GM12873 (cell line): ENCODE measurements at regions not wholly inside any gene's neighbourhood (a gene's known extent, or its start where the extent isn't known, plus 50 kb on each side); places are given as distances from the start of the nearest gene placed in this dataset.

Experiments
- TF ChIP-seq, protein P1 (sequence below): IDR thresholded peaks from 2 replicates; pipeline ENCODE4 v1.5.1; 2012; ENCODE audit warnings: low read depth, mild to moderate bottlenecking, moderate library complexity, low read length, control low read depth; ENCODE audit not compliant: insufficient read depth; ENCODE audit errors: missing control alignments

DNA sequence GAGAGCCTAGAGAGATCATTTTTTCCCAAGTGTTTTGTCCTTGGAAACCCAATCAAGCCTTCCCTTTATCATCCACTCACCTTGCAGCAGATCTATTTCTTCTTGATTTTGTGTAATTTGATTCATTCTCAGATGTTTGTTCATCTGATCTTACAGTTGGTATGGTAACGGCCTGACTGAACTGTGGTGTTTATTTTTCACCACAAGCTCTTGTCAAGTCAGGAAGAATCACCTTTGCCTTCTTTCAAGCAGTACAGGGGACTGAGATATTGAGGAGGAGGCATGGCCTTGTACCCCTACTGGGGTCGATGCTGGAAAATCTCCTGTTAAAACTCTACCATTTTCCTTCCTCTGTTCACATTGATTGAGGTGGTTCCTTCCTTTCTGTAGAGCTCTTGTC is 361.4 kb upstream of the CFAP20DC start:
- TF ChIP-seq, protein P1, sequence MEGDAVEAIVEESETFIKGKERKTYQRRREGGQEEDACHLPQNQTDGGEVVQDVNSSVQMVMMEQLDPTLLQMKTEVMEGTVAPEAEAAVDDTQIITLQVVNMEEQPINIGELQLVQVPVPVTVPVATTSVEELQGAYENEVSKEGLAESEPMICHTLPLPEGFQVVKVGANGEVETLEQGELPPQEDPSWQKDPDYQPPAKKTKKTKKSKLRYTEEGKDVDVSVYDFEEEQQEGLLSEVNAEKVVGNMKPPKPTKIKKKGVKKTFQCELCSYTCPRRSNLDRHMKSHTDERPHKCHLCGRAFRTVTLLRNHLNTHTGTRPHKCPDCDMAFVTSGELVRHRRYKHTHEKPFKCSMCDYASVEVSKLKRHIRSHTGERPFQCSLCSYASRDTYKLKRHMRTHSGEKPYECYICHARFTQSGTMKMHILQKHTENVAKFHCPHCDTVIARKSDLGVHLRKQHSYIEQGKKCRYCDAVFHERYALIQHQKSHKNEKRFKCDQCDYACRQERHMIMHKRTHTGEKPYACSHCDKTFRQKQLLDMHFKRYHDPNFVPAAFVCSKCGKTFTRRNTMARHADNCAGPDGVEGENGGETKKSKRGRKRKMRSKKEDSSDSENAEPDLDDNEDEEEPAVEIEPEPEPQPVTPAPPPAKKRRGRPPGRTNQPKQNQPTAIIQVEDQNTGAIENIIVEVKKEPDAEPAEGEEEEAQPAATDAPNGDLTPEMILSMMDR = no peak

DNA sequence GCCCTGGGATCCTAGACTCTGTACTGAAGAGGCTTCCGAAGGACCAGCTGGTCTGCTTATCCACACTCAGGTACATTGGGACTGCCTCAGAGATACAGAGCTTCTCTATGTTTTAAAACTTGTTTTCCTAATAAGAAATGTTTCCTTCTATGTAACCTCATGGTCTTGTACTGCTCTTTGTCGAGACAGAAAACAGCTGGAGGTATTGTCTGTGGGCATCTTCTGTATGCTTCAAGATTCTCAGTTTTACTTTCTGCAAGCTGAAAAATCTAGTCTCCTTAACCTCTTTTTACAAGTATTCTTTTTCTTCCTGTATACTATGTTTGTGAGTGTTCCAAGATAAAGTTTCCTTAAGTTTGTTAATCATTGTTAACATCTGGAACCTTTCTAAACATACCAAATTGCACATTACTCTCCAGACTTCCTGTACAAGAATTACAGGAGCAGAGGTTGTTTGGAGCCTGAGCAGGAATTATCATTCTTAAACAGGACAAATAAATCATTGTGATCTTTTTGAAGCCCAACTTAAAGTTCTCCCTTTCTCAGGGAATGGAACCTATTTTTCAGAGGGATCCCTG is 358.3 kb upstream of the CFAP20DC start:
- TF ChIP-seq, protein P1 = no peak

DNA sequence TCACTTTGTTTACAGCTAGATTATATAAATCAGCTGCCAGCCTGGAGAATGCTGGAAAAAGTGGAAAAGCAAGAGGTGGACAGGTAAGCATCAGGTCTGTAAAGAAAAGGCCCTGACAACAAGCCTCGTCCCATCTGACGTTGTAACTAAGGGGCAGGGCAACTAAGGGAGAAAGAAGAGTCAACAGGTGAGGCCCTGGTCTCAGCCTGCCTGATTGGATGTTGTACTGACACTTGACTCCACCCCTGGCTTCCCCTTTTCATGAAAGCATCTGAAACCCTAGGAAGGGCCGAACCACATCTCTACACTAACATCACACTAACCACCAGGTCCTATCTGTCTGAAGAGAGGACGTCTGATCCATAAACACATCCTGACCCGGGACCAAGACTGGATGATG is 357.6 kb upstream of the CFAP20DC start:
- TF ChIP-seq, protein P1 = no peak

DNA sequence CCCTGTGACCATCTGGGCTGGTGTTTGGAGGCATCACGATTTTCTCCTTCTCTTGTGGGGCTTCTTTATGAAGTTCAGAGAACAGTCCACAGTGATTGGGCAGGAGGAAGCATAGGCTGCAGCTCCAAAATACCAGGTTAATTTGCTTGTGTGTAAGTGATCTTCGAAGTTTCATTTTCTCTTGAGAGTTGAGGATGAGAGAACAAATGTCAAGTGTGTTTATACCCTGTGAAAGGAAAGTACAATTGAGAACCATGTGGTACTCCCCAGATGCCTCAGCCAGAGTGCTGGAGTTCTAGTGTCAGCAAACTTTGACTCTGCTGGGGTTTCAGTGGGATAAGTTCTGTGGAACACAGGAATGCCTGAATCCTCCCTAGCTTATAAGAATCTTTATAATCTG is 357.1 kb upstream of the CFAP20DC start:
- TF ChIP-seq, protein P1 = no peak

DNA sequence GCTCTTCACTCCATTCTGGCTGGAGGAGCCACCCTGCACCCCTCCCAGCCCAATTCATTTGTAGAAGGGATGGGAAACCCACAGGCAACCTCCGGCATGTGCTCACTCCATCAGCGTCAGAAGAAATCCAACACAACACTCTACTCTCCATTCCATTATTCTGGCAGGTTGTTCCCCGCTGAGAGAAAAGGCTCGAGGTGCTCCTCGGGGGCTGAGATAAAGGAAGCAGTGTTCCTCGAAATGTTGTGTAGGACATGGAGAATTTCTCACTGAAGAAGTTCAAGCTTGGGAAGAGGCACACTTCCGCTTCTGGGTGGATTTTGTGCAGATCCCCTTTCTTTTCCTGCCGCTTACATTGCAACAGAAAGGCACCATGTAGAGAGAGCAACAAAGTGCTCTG is 355.0 kb upstream of the CFAP20DC start:
- TF ChIP-seq, protein P1 = no peak

DNA sequence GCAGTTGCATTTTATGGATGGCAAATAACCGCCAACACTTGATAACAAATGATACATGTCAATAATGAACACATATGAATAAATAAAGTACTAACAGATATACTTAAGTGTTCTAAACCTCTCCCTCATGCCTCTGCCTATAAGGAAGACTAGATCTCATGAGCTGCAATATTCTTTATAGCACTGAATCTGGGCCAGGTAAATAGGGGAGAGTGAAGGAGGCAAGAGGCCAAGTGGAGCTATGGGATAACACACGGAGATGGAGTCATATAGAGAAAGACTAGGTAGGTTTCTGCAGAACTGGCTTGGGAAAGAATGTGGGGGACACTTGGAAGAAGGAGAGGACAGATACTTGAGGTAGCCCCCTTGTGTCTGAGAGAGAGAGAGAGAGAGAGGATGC is 354.2 kb upstream of the CFAP20DC start:
- TF ChIP-seq, protein P1 = no peak

DNA sequence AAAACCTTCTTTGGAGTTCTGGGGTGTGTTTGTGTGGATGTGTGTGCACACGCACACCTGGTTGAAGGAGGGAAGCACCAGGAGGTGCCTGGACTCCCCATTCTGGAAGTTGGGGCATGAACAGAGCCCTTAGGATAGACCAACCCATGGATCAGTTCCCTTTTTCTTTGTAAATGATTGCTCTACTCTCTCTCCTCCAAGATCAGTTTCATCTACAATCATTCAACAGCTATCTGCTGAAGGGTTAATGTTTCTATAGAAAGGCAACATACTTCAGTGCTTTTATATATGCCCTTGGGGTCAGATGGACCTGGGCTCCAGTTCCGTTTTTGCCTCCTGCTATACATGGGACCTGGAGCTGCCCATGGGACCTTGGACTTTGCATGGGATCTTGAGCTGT is 352.1 kb upstream of the CFAP20DC start:
- TF ChIP-seq, protein P1 = no peak
